ENCODE measurements at regions not wholly inside any gene's neighbourhood (a gene's known extent, or its start where the extent isn't known, plus 50 kb on each side); places are given as distances from the start of the nearest gene placed in this dataset.

DNA sequence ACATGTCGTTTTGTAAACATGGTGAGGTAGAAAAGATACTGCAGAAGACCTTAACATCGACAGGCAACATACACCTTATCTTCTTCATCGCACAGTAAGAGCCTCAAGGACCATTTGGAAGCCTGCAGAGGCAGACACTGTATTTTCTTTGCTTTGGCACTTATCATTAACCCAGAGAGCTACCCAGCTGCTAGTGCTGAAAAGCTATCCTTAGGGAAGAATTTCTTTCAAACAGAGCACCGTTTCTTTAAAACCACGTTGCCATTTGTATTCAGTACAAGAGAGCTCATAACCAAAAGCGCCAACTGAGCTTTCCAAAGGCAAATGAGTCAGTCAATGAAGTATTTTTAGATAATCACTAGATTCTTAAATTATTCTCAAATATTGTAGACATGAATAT is 306.6 kb downstream of the EPM2A start:
- Histone ChIP-seq H3K4me3 (ENCODE audit: low read depth, low read length, poor library complexity, severe bottlenecking) (no peak overlapping the region), H2AFZ (ENCODE audit: low read length) (no peak overlapping the region), H3K27ac (ENCODE audit: low read depth, low read length, poor library complexity, severe bottlenecking) (no peak overlapping the region), H3K4me1 (ENCODE audit: insufficient read depth, low read length, severe bottlenecking) (no peaks in the 10 kb centered on the region), H3K4me2 (ENCODE audit: low read length) (no peak overlapping the region), H3K9me2 (ENCODE audit: low read depth, low read length) (no peaks in the 10 kb centered on the region), H3K27me3 (ENCODE audit: insufficient read depth, low read length) (no peaks in the 10 kb centered on the region), H4K20me1 (ENCODE audit: insufficient read depth, low read length) (no peaks in the 10 kb centered on the region), H3F3A (ENCODE audit: insufficient read depth, low read length) (no peaks in the 10 kb centered on the region), H3K9ac (ENCODE audit: low read length) (no peak overlapping the region), H3K79me2 (ENCODE audit: insufficient read depth, low read length) (no peaks in the 10 kb centered on the region), H3K9me3 (ENCODE audit: low read length) (no peaks in the 10 kb centered on the region), H3K36me3 (ENCODE audit: insufficient read depth, low read length) (no peaks in the 10 kb centered on the region)
- no peak for TF ChIP-seq EZH2 (IDR thresholded peaks at IDR 0.05; ENCODE audit: borderline replicate concordance, low read length)
- TF ChIP-seq CTCF (IDR thresholded peaks at IDR 0.05; ENCODE audit: low read length): no peak

GRCh38 chr6:145442110-145442509 is 293.2 kb downstream of the EPM2A start:
- no peaks in the 10 kb centered on the region for H3K79me2 ChIP-seq (ENCODE audit: insufficient read depth, low read length)
- no peaks in the 10 kb centered on the region for H4K20me1 ChIP-seq (ENCODE audit: insufficient read depth, low read length)

DNA sequence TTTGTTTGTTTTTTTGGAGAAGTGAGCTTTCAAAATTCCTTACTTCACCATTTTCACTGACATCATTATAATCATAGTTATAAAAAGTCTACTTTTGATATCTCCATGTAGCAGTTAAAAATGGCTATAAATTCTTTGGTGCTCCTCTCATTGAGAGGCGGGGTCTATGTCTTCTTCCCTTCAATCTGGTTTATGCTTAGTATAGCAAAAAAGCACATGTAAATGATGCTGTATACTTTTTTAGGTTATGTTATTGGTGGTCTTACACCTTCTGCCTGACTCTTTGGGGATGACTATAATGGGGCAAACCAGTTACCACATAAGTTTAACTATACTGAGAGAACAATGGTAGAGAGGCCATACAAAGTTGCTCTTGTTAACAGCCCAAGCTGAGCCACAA is 289.6 kb downstream of the EPM2A start:
- Histone ChIP-seq H3K79me2 (ENCODE audit: insufficient read depth, low read length) (no peaks in the 10 kb centered on the region), H3K4me2 (ENCODE audit: low read length) (no peak overlapping the region), H3K9me2 (ENCODE audit: low read depth, low read length) (no peaks in the 10 kb centered on the region), H4K20me1 (ENCODE audit: insufficient read depth, low read length) (no peaks in the 10 kb centered on the region), H3K36me3 (ENCODE audit: insufficient read depth, low read length) (no peaks in the 10 kb centered on the region), H3F3A (ENCODE audit: insufficient read depth, low read length) (no peaks in the 10 kb centered on the region), H3K4me3 (ENCODE audit: low read depth, low read length, poor library complexity, severe bottlenecking) (no peak overlapping the region), H2AFZ (ENCODE audit: low read length) (no peak overlapping the region), H3K9me3 (ENCODE audit: low read length) (no peaks in the 10 kb centered on the region; the same call in 1 of the 2 replicates), H3K9ac (ENCODE audit: low read length) (no peak overlapping the region), H3K4me1 (ENCODE audit: insufficient read depth, low read length, severe bottlenecking) (no peaks in the 10 kb centered on the region), H3K27ac (ENCODE audit: low read depth, low read length, poor library complexity, severe bottlenecking) (no peak overlapping the region), H3K27me3 (ENCODE audit: insufficient read depth, low read length) (no peaks in the 10 kb centered on the region)
- no peak for TF ChIP-seq EZH2 (IDR thresholded peaks at IDR 0.05; ENCODE audit: borderline replicate concordance, low read length)
- no peak for TF ChIP-seq CTCF (IDR thresholded peaks at IDR 0.05; ENCODE audit: low read length)

More at GRCh38 chr6:145442110-145442509, 293.2 kb downstream of the EPM2A start:
- no peak overlapping the region for H3K9ac ChIP-seq (ENCODE audit: low read length)
- H3K4me2 ChIP-seq (ENCODE audit: low read length): no peak overlapping the region
- H3K27ac ChIP-seq (ENCODE audit: low read depth, low read length, poor library complexity, severe bottlenecking): no peak overlapping the region
- H2AFZ ChIP-seq (ENCODE audit: low read length): no peak overlapping the region
- no peaks in the 10 kb centered on the region for H3K4me1 ChIP-seq (ENCODE audit: insufficient read depth, low read length, severe bottlenecking)
- H3K9me3 ChIP-seq (ENCODE audit: low read length): no peaks in the 10 kb centered on the region; the same call in 1 of the 2 replicates
- H3F3A ChIP-seq (ENCODE audit: insufficient read depth, low read length): no peaks in the 10 kb centered on the region
- H3K9me2 ChIP-seq (ENCODE audit: low read depth, low read length): no peaks in the 10 kb centered on the region
- TF ChIP-seq EZH2 (IDR thresholded peaks at IDR 0.05; ENCODE audit: borderline replicate concordance, low read length): no peak
- TF ChIP-seq CTCF (IDR thresholded peaks at IDR 0.05; ENCODE audit: low read length): no peak
- H3K36me3 ChIP-seq (ENCODE audit: insufficient read depth, low read length): no peaks in the 10 kb centered on the region
- H3K27me3 ChIP-seq (ENCODE audit: insufficient read depth, low read length): no peaks in the 10 kb centered on the region
- no peak overlapping the region for H3K4me3 ChIP-seq (ENCODE audit: low read depth, low read length, poor library complexity, severe bottlenecking)

Measured in OCI-LY1 (cell line).